Adrenal gland (tissue), 5 donors: ENCODE measurements at regions not wholly inside any gene's neighbourhood (a gene's known extent, or its start where the extent isn't known, plus 50 kb on each side); places are given as distances from the start of the nearest gene placed in this dataset.

ENCODE experiments used
- CTCF ChIP-seq, 6 experiments: fragments of 450-650 bp in 4 of 6; fragments of 200-600 bp in 2 of 6; sonication (generic) in 1 of 6; IDR thresholded peaks; 1 replicate in 5 of 6; 2 replicates in 1 of 6; pipeline versions ENCODE4 v1.5.1 to v1.8.0; 2016 to 2021; ENCODE audit warnings: antibody characterized with exemption in 6 of 6, mild to moderate bottlenecking in 2 of 6, moderate library complexity in 1 of 6
- POLR2A ChIP-seq, 2 donors: fragments of 450-650 bp; IDR thresholded peaks; one replicate each; pipeline ENCODE4 v1.6.1; 2017; ENCODE audit warnings: antibody characterized with exemption in 2 of 2, mild to moderate bottlenecking in 2 of 2, moderate library complexity in 1 of 2
- donor health status: DM: no; HTN: no; CAD: no.

- TF ChIP-seq CTCF (IDR thresholded peaks at IDR 0.05) (no peak), POLR2A (IDR thresholded peaks at IDR 0.05) (no peak)
These were observed 88.1 kb downstream of the RTP4 start for GRCh38 chr3:187456250-187456649.
